HepG2 (cell line): ENCODE measurements at regions not wholly inside any gene's neighbourhood (a gene's known extent, or its start where the extent isn't known, plus 50 kb on each side); places are given as distances from the start of the nearest gene placed in this dataset.

Experiments
- ATAC-seq: fragments of 200-7000 bp; cut with Tn5 transposase; 3 replicates; pipeline ENCODE4 v1.9.1; 2020; ENCODE audit warnings: mild to moderate bottlenecking, moderate library complexity
- BruUV-seq: library from RNA; stranded (reverse); fragments of 400-500 nt; replicated peaks from 2 replicates; lab custom pipeline; 2021; lab: Mats Ljungman, UMichigan
- CTCF ChIA-PET: fragments of 300-600 bp; formaldehyde crosslinking; extraction: SDS; loops from one replicate; lab custom pipeline; 2021; ENCODE audit warnings: low total read pairs, inconsistent platforms, low intra/inter-chr PET ratio; lab: Yijun Ruan, JAX
- POLR2A ChIA-PET: fragments of 350-600 bp; sonication (Branson Sonifier 250); formaldehyde crosslinking; loops from one replicate; lab custom pipeline; 2020; ENCODE audit warnings: antibody characterized with exemption, inconsistent platforms; lab: Yijun Ruan, JAX
- DNase-seq: peaks from one replicate; pipeline ENCODE4 v3.0.0-alpha.2; 2015; ENCODE audit warnings: low spot score
- FAIRE-seq: peaks from 3 replicates; lab custom pipeline; 2011; peaks lifted over from hg19 to GRCh38; lab: Jason Lieb, UNC
- H2AFZ ChIP-seq: one replicate; pipeline ENCODE4 v1.6.1; 2011; ENCODE audit warnings: low read length, inconsistent platforms
- H3K27ac ChIP-seq: fragments of 300-600 bp; 3 replicates; pipeline ENCODE4 v1.8.0; 2011; ENCODE audit warnings: mixed run types, mild to moderate bottlenecking, mixed read lengths, low read length, inconsistent platforms; ENCODE audit not compliant: insufficient read depth; ENCODE audit errors: extremely low read length
- H3K27me3 ChIP-seq, 2 experiments: fragments of 200-600 bp in 1 of 2; 2 replicates in 1 of 2; 3 replicates in 1 of 2; pipeline versions ENCODE4 v1.6.0 to v1.8.0; 2011; ENCODE audit warnings: low read length in 2 of 2, mild to moderate bottlenecking in 2 of 2, moderate library complexity in 2 of 2, inconsistent platforms in 1 of 2; ENCODE audit not compliant: insufficient read depth in 2 of 2, control insufficient read depth in 1 of 2
- H3K36me3 ChIP-seq, 2 experiments: fragments of 200-600 bp in 1 of 2; replicated peaks in 1 of 2; 2 replicates in 1 of 2; 3 replicates in 1 of 2; pipeline versions ENCODE4 v1.5.1 to v1.8.0; 2011; ENCODE audit warnings: low read length in 2 of 2, inconsistent platforms in 1 of 2; ENCODE audit not compliant: insufficient read depth in 2 of 2, control insufficient read depth in 1 of 2
- H3K4me1 ChIP-seq: 2 replicates; pipeline ENCODE4 v1.5.1; 2012; ENCODE audit warnings: low read length, inconsistent platforms; ENCODE audit not compliant: insufficient read depth
- H3K4me2 ChIP-seq: 2 replicates; pipeline ENCODE4 v1.6.0; 2011; ENCODE audit warnings: low read depth, low read length, inconsistent platforms
- H3K4me3 ChIP-seq, 3 experiments: fragments of 200-600 bp in 1 of 3; sonication (generic), shearing (Covaris generic) in 1 of 3; replicated peaks in 1 of 3; 2 replicates each; pipeline ENCODE4 v1.5.1; 2011 to 2016; ENCODE audit warnings: low read length in 3 of 3, inconsistent platforms in 2 of 3, low read depth in 2 of 3, mild to moderate bottlenecking in 2 of 3, control low read depth in 1 of 3, mixed read lengths in 1 of 3; ENCODE audit not compliant: insufficient read depth in 1 of 3
- H3K79me2 ChIP-seq: one replicate; pipeline ENCODE4 v1.6.1; 2011; ENCODE audit warnings: low read length, inconsistent platforms; ENCODE audit not compliant: insufficient read depth
- H3K9ac ChIP-seq: 2 replicates; pipeline ENCODE4 v1.6.0; 2011; ENCODE audit warnings: mild to moderate bottlenecking, low read depth, low read length, inconsistent platforms; ENCODE audit not compliant: insufficient read depth
- H3K9me3 ChIP-seq: 2 replicates; pipeline ENCODE4 v1.5.1; 2012; ENCODE audit warnings: mild to moderate bottlenecking, low read length
- H4K20me1 ChIP-seq: 2 replicates; pipeline ENCODE4 v1.6.0; 2011; ENCODE audit warnings: inconsistent platforms, mild to moderate bottlenecking, low read length, moderate library complexity; ENCODE audit not compliant: insufficient read depth
- AGO1 ChIP-seq: fragments of 200-400 bp; formaldehyde crosslinking; IDR thresholded peaks from 2 replicates; pipeline ENCODE4 v1.6.1; 2017; ENCODE audit warnings: mild to moderate bottlenecking, low read depth, low read length, moderate library complexity; ENCODE audit not compliant: poor library complexity, severe bottlenecking
- ARNT ChIP-seq: fragments of 450-650 bp; IDR thresholded peaks from 2 replicates; pipeline ENCODE4 v1.6.1; 2017
- CHCHD3 ChIP-seq: sonication (generic); formaldehyde crosslinking; IDR thresholded peaks from 2 replicates; pipeline ENCODE4 v1.8.0; 2022; ENCODE audit warnings: mild to moderate bottlenecking, missing genetic modification reagents, moderate library complexity
- HDAC2 ChIP-seq: sonication (generic); formaldehyde crosslinking; IDR thresholded peaks from 2 replicates; pipeline ENCODE4 v1.4.0; 2020; ENCODE audit warnings: missing genetic modification reagents
- HIVEP1 ChIP-seq: sonication (generic); formaldehyde crosslinking; IDR thresholded peaks from 2 replicates; pipeline ENCODE4 v1.4.0; 2020; ENCODE audit warnings: mild to moderate bottlenecking, missing genetic modification reagents
- HOXA9 ChIP-seq: sonication (generic); formaldehyde crosslinking; IDR thresholded peaks from 2 replicates; pipeline ENCODE4 v1.8.1; 2022; ENCODE audit warnings: missing genetic modification reagents, mild to moderate bottlenecking, moderate library complexity, borderline replicate concordance
- KDM4B ChIP-seq: sonication (generic); formaldehyde crosslinking; IDR thresholded peaks from 2 replicates; pipeline ENCODE4 v1.4.0; 2020; ENCODE audit warnings: missing genetic modification reagents
- MTA3 ChIP-seq: sonication (generic); formaldehyde crosslinking; IDR thresholded peaks from 2 replicates; pipeline ENCODE4 v1.4.0; 2020; ENCODE audit warnings: missing genetic modification reagents
- RFX3 ChIP-seq: IDR thresholded peaks from 2 replicates; pipeline ENCODE4 v1.6.1; 2016; ENCODE audit warnings: missing biosample characterization, missing genetic modification reagents
- TBX2 ChIP-seq: sonication (generic); formaldehyde crosslinking; IDR thresholded peaks from 2 replicates; pipeline ENCODE4 v1.5.0; 2020; ENCODE audit warnings: missing genetic modification reagents, mild to moderate bottlenecking, borderline replicate concordance
- TEAD3 ChIP-seq: optimal IDR thresholded peaks from 2 replicates; pipeline ENCODE3; 2016; ENCODE audit warnings: borderline replicate concordance
- ZFP62 ChIP-seq: sonication (generic); formaldehyde crosslinking; IDR thresholded peaks from 2 replicates; pipeline ENCODE4 v1.4.0; 2020; ENCODE audit warnings: missing genetic modification reagents
- ZFP82 ChIP-seq: sonication (generic); formaldehyde crosslinking; IDR thresholded peaks from 2 replicates; pipeline ENCODE4 v1.5.1; 2020; ENCODE audit warnings: mild to moderate bottlenecking, missing genetic modification reagents, borderline replicate concordance
- ZNF251 ChIP-seq: sonication (generic); formaldehyde crosslinking; IDR thresholded peaks from 2 replicates; pipeline ENCODE4 v1.9.0; 2021; ENCODE audit warnings: mild to moderate bottlenecking, missing genetic modification reagents
- ZNF552 ChIP-seq: sonication (generic); formaldehyde crosslinking; IDR thresholded peaks from 2 replicates; pipeline ENCODE4 v1.9.0; 2022; ENCODE audit warnings: missing genetic modification reagents, mild to moderate bottlenecking, borderline replicate concordance
- ZNF556 ChIP-seq: sonication (generic); formaldehyde crosslinking; IDR thresholded peaks from 2 replicates; pipeline ENCODE4 v1.4.0; 2020; ENCODE audit warnings: mild to moderate bottlenecking, missing genetic modification reagents, borderline replicate concordance
- ZNF577 ChIP-seq: sonication (generic); formaldehyde crosslinking; IDR thresholded peaks from 2 replicates; pipeline ENCODE4 v1.4.0; 2020; ENCODE audit warnings: mild to moderate bottlenecking, low read depth, missing genetic modification reagents, borderline replicate concordance
- ZNF678 ChIP-seq: sonication (generic); formaldehyde crosslinking; IDR thresholded peaks from 2 replicates; pipeline ENCODE4 v1.4.0; 2020; ENCODE audit warnings: mild to moderate bottlenecking, missing genetic modification reagents
- WGBS: methylation state at CpG from one replicate; pipeline ENCODE4 v1.1.6; 2017; ENCODE audit warnings: low lambda C conversion rate; 5-methylcytosine and 5-hydroxymethylcytosine counted together
- in situ Hi-C: cut with HindIII; loops from 2 replicates; pipeline ENCODE4 v1.10.0; 2017; ENCODE audit warnings: low pct_unique_long_range_greater_than_20kb; ENCODE audit not compliant: extremely low pct_ligation_motif_present
- intact Hi-C: fragments of 100-400 bp; cut with micrococcal nuclease; formaldehyde crosslinking; loops from one replicate; pipeline ENCODE4 v1.10.0; 2022; ENCODE audit not compliant: unreplicated experiment
- TF ChIP-seq, protein P1 (sequence below): sonication (generic); formaldehyde crosslinking; IDR thresholded peaks from 2 replicates; pipeline ENCODE4 v1.4.0; 2020; ENCODE audit warnings: low read depth, mild to moderate bottlenecking, missing genetic modification reagents
- TF ChIP-seq, protein P2 (sequence below): sonication (generic); formaldehyde crosslinking; IDR thresholded peaks from 2 replicates; pipeline ENCODE4 v1.5.0; 2020; ENCODE audit warnings: missing genetic modification reagents
- TF ChIP-seq, protein P3 (sequence below): sonication (generic); formaldehyde crosslinking; IDR thresholded peaks from 2 replicates; pipeline ENCODE4 v1.5.0; 2020; ENCODE audit warnings: missing genetic modification reagents
- TF ChIP-seq, protein P4 (sequence below): fragments of 450-650 bp; IDR thresholded peaks from 2 replicates; pipeline ENCODE4 v1.6.1; 2017

DNA sequence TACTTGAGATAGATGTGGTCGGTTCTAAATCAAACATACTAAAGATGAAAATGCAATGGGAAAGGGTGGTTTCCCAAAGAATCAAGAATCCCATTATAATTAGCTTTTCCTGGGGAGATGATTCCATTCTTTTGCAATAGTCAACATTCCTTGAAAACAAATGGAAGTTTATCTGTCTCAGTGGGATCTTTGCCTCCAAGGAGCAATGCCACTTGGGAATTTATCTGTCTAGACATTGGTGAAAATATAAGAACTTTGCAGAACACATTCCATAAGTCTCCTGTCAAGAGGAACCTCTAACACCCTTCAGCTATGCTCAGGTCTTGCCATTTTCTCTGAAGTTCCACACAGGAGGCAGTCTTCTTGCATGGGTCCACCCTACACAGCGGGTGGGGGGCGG, 152.5 kb downstream of the KCTD12 start (continued):
- TF ChIP-seq ZFP82 (CRISPR knock-in tag) (no peak), ZNF556 (no peak)

DNA sequence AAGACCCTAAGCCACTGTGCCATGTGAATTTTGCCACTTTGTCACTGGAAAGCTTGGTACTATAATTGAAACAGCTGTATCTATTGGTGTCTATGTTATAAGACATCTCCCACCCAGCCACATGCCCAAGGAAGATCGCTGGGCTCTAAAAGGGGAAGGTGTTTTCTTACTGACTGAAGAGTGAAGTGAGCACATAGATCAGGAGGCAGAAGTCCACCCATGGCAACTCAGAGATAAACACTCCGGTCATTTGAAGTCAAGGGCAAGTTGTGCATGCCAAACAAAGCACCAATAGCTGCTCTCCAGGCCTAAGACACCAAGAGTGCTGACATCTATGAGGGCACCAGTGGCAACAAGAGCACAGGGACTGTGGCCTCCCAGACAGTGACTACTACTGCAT, 153.8 kb downstream of the KCTD12 start:
- Histone ChIP-seq H3K4me1 (no peaks in the 10 kb centered on the region), H3K27ac (no peak overlapping the region), H3K9ac (no peak overlapping the region), H2AFZ (no peak overlapping the region), H4K20me1 (no peaks in the 10 kb centered on the region), H3K36me3 (no peaks in the 10 kb centered on the region), H3K4me2 (no peak overlapping the region), H3K79me2 (no peaks in the 10 kb centered on the region), H3K27me3 (no peaks in the 10 kb centered on the region), H3K9me3 (no peaks in the 10 kb centered on the region), H3K4me3 (no peak overlapping the region)
- POLR2A ChIA-PET, result no interaction called here
- ATAC-seq, result no peak
- no peak for DNase-seq
- 0% methylated on average over 1 of the region's 2 CpGs for WGBS
- no peak for FAIRE-seq
- intact Hi-C loops, result no loop called here
- TF ChIP-seq, protein P1, sequence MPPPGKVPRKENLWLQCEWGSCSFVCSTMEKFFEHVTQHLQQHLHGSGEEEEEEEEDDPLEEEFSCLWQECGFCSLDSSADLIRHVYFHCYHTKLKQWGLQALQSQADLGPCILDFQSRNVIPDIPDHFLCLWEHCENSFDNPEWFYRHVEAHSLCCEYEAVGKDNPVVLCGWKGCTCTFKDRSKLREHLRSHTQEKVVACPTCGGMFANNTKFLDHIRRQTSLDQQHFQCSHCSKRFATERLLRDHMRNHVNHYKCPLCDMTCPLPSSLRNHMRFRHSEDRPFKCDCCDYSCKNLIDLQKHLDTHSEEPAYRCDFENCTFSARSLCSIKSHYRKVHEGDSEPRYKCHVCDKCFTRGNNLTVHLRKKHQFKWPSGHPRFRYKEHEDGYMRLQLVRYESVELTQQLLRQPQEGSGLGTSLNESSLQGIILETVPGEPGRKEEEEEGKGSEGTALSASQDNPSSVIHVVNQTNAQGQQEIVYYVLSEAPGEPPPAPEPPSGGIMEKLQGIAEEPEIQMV (CRISPR knock-in tag), result no peak
- TF ChIP-seq CHCHD3 (no peak), ZNF552 (CRISPR knock-in tag) (no peak), HDAC2 (no peak), ZNF251 (CRISPR knock-in tag) (no peak), HOXA9 (CRISPR knock-in tag) (no peak), AGO1 (no peak), ZNF577 (CRISPR knock-in tag) (no peak), TBX2 (CRISPR knock-in tag) (no peak), HIVEP1 (CRISPR knock-in tag) (no peak), TEAD3 (CRISPR knock-in tag) (no peak), KDM4B (CRISPR knock-in tag) (no peak), MTA3 (CRISPR knock-in tag) (no peak), RFX3 (no peak), ARNT (no peak), ZFP62 (CRISPR knock-in tag) (no peak), ZNF678 (no peak)
- TF ChIP-seq, protein P2, sequence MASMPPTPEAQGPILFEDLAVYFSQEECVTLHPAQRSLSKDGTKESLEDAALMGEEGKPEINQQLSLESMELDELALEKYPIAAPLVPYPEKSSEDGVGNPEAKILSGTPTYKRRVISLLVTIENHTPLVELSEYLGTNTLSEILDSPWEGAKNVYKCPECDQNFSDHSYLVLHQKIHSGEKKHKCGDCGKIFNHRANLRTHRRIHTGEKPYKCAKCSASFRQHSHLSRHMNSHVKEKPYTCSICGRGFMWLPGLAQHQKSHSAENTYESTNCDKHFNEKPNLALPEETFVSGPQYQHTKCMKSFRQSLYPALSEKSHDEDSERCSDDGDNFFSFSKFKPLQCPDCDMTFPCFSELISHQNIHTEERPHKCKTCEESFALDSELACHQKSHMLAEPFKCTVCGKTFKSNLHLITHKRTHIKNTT (CRISPR knock-in tag), result no peak
- TF ChIP-seq, protein P3, sequence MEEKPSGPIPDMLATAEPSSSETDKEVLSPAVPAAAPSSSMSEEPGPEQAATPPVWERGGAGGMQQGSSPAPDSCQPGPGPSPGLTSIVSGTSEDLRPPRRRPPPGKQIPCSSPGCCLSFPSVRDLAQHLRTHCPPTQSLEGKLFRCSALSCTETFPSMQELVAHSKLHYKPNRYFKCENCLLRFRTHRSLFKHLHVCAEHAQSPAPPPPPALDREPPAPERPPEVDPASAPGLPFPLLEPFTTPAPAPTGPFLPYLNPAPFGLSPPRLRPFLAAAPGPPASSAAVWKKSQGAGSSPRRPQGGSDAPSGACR (CRISPR knock-in tag), result no peak
- TF ChIP-seq, protein P4, sequence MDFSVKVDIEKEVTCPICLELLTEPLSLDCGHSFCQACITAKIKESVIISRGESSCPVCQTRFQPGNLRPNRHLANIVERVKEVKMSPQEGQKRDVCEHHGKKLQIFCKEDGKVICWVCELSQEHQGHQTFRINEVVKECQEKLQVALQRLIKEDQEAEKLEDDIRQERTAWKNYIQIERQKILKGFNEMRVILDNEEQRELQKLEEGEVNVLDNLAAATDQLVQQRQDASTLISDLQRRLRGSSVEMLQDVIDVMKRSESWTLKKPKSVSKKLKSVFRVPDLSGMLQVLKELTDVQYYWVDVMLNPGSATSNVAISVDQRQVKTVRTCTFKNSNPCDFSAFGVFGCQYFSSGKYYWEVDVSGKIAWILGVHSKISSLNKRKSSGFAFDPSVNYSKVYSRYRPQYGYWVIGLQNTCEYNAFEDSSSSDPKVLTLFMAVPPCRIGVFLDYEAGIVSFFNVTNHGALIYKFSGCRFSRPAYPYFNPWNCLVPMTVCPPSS, result no peak
- CTCF ChIA-PET, result no interaction called here
- in situ Hi-C loops, result no loop called here
- no TSS peak for BruUV-seq
